ENCODE measurements at regions not wholly inside any gene's neighbourhood (a gene's known extent, or its start where the extent isn't known, plus 50 kb on each side); places are given as distances from the start of the nearest gene placed in this dataset.
"Not testable (repeated sequence)": the region's sequence is repeated elsewhere in the genome, so short reads cannot be mapped to it uniquely, and the experiment has no call there.

- TF ChIP-seq CTCF (IDR thresholded peaks at IDR 0.05; ENCODE audit: borderline replicate concordance, insufficient read depth, low read depth, low read length), result no peak
- no peak overlapping the region for H3K4me3 ChIP-seq (ENCODE audit: low read depth, low read length)
Observed at GRCh38 chr2:208718828-208719227, 312.2 kb downstream of the PTH2R start.

GRCh38 chr2:208722731-208723130, 316.1 kb downstream of the PTH2R start:
- TF ChIP-seq CTCF (IDR thresholded peaks at IDR 0.05; ENCODE audit: borderline replicate concordance, insufficient read depth, low read depth, low read length), result no peak
- H3K4me3 ChIP-seq (ENCODE audit: low read depth, low read length), result no peak overlapping the region

GRCh38 chr2:208725280-208725679, 318.7 kb downstream of the PTH2R start:
- no peak for TF ChIP-seq CTCF (IDR thresholded peaks at IDR 0.05; ENCODE audit: borderline replicate concordance, insufficient read depth, low read depth, low read length)
- H3K4me3 ChIP-seq (ENCODE audit: low read depth, low read length), result no peak overlapping the region

- no peak for TF ChIP-seq CTCF (IDR thresholded peaks at IDR 0.05; ENCODE audit: borderline replicate concordance, insufficient read depth, low read depth, low read length)
- no peak overlapping the region for H3K4me3 ChIP-seq (ENCODE audit: low read depth, low read length)
Observed at GRCh38 chr2:208726242-208726641, 319.6 kb downstream of the PTH2R start.

- not testable (repeated sequence) for H3K4me3 ChIP-seq (ENCODE audit: low read depth, low read length)
Observed at GRCh38 chr2:208751663-208752415, 345.2 kb downstream of the PTH2R start.

- TF ChIP-seq CTCF (IDR thresholded peaks at IDR 0.05; ENCODE audit: borderline replicate concordance, insufficient read depth, low read depth, low read length), result no peak
- H3K4me3 ChIP-seq (ENCODE audit: low read depth, low read length), result no peak overlapping the region
Observed at GRCh38 chr2:208757364-208757763, 350.8 kb downstream of the PTH2R start.

GRCh38 chr2:208773074-208773473, 366.5 kb downstream of the PTH2R start:
- H3K4me3 ChIP-seq (ENCODE audit: low read depth, low read length), result not testable (repeated sequence)

- no peak for TF ChIP-seq CTCF (IDR thresholded peaks at IDR 0.05; ENCODE audit: borderline replicate concordance, insufficient read depth, low read depth, low read length)
- no peak overlapping the region for H3K4me3 ChIP-seq (ENCODE audit: low read depth, low read length)
Observed at GRCh38 chr2:208781166-208781565, 374.6 kb downstream of the PTH2R start.

Measured in GM12875 (cell line).